Mucosa of descending colon (tissue), 3 donors: ENCODE measurements at regions not wholly inside any gene's neighbourhood (a gene's known extent, or its start where the extent isn't known, plus 50 kb on each side); places are given as distances from the start of the nearest gene placed in this dataset.
"Not testable (repeated sequence)": the region's sequence is repeated elsewhere in the genome, so short reads cannot be mapped to it uniquely, and the experiment has no call there.

Experiments
- ATAC-seq: fragments of 200-7000 bp; cut with Tn5 transposase; one replicate; pipeline ENCODE4 v1.9.1; 2020; ENCODE audit warnings: mild to moderate bottlenecking, moderate library complexity
- DNase-seq, 3 donors: peaks; one replicate each; pipeline ENCODE4 v3.0.0-alpha.2; 2020
- H3K36me3 ChIP-seq: fragments of 200-600 bp; one replicate; pipeline ENCODE4 v1.8.0; 2021; ENCODE audit warnings: low read depth, mild to moderate bottlenecking
- H3K4me1 ChIP-seq: fragments of 200-600 bp; one replicate; pipeline ENCODE4 v1.8.0; 2021; ENCODE audit warnings: low read depth, mild to moderate bottlenecking
- H3K4me3 ChIP-seq: fragments of 200-600 bp; one replicate; pipeline ENCODE4 v1.8.0; 2021; ENCODE audit warnings: mild to moderate bottlenecking
- H3K9me3 ChIP-seq: fragments of 200-600 bp; one replicate; pipeline ENCODE4 v1.8.0; 2021; ENCODE audit warnings: mild to moderate bottlenecking
- intact Hi-C, 2 donors: fragments of 100-400 bp; cut with DNase I in 1 of 2; cut with micrococcal nuclease in 1 of 2; formaldehyde crosslinking; loops; one replicate each; pipeline versions ENCODE4 v1.11.0 to v1.11.1; 2022; cut with DNase I, micrococcal nuclease
- TF ChIP-seq, protein P1 (sequence below): fragments of 200-600 bp; IDR thresholded peaks from one replicate; pipeline ENCODE4 v1.8.0; 2022; ENCODE audit warnings: antibody characterized with exemption, mild to moderate bottlenecking
- donor health status: DM: no; HTN: no; CAD: no; lungs with moderate emphysema.
- donor health status: DM: no; HTN: no; CAD: no.
- donor health status: DM: no; HTN: yes; CAD: no.

DNA sequence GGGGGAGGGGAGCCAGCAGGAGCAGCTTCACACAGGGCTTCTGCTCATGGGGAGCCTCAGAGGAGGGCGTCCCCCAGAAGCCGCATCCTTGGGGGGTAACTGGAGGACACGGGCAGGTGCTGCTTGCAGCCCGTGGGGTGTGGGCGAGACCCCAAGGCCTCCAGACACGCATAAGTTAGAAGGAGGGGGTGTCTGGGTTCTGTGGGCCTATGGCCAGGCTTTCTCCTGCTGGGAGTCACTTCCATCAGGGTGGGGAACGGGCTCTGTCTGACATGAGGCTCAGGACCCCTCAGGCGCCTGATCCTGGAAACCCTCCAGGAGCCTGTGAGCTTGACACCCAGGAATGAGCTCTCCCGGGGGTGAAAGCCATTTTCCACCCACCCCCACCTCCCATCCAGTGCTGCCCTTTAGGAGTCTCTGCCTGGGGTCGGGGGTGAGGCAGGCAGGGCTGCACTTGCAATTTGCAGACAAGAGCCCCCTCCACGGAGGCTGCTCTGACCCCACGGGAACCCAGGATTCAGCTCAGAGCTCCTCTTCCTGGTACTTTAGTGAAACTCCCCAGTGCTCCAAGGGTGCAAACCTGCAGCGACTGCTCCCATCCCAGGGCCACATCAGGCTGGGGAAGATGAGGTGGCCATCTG is 325.7 kb downstream of the ADGRD1 start:
- peak in 2 of 3 donors; percentile 5 to 23 for DNase-seq
- intact Hi-C loops: no loop called here

DNA sequence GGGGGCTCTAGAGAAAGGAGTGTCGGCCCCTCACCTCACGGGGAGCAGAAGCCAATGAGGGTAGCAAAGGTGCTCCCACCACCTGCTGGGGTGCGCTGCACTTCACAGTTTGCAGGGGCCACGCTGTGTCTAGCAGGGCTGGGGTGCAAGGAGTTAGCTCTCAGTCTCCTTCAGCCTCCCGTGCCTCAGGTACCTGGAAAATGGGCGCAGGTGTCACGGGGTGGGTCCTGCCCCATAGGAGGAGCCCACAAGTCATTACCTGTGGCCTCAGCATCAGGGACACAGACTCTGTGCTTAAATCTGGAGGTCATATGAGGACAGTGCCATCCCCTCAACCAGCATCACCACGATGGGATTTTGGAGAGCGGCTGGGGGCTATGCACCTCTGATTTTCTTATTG is 326.7 kb downstream of the ADGRD1 start:
- DNase-seq (peak in 2 of 3 donors; percentile 3 to 19), ATAC-seq (no peak)
- no peak overlapping the region for H3K4me3 ChIP-seq
- intact Hi-C loops: no loop called here
- no peaks in the 10 kb centered on the region for H3K36me3 ChIP-seq
- TF ChIP-seq, protein P1, sequence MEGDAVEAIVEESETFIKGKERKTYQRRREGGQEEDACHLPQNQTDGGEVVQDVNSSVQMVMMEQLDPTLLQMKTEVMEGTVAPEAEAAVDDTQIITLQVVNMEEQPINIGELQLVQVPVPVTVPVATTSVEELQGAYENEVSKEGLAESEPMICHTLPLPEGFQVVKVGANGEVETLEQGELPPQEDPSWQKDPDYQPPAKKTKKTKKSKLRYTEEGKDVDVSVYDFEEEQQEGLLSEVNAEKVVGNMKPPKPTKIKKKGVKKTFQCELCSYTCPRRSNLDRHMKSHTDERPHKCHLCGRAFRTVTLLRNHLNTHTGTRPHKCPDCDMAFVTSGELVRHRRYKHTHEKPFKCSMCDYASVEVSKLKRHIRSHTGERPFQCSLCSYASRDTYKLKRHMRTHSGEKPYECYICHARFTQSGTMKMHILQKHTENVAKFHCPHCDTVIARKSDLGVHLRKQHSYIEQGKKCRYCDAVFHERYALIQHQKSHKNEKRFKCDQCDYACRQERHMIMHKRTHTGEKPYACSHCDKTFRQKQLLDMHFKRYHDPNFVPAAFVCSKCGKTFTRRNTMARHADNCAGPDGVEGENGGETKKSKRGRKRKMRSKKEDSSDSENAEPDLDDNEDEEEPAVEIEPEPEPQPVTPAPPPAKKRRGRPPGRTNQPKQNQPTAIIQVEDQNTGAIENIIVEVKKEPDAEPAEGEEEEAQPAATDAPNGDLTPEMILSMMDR: no peak
- no peaks in the 10 kb centered on the region for H3K4me1 ChIP-seq
- no peaks in the 10 kb centered on the region for H3K9me3 ChIP-seq

More for the DNA sequence above, 325.7 kb downstream of the ADGRD1 start:
- TF ChIP-seq, protein P1: no peak
- no peak for ATAC-seq
- Histone ChIP-seq H3K4me1 (no peaks in the 10 kb centered on the region), H3K4me3 (no peak overlapping the region), H3K36me3 (no peaks in the 10 kb centered on the region), H3K9me3 (no peaks in the 10 kb centered on the region)

DNA sequence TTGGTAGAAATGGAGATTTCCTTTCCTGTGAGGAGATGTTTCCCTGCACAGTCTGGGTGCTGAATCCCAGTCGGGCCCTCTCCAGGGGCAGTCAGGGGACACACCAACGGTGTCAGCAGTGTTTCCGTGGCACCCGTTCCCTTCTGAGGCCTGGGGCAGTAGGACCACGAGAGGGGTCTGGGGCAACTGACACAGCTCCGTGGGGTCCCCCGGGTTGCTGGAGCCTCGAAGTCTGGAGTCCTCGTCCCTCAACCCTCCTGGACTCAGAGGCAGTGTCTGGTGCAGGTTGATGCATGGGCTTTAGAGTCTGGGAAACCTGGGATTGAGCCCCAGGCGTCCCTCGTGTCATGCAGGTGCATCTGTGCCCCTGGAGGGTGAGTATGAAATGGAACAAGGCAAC is 327.3 kb downstream of the ADGRD1 start:
- no peak for ATAC-seq
- no peaks in the 10 kb centered on the region for H3K4me1 ChIP-seq
- H3K9me3 ChIP-seq: no peaks in the 10 kb centered on the region
- peak in 2 of 3 donors; percentile 9 to 20 for DNase-seq
- H3K36me3 ChIP-seq: no peaks in the 10 kb centered on the region
- TF ChIP-seq, protein P1: no peak
- H3K4me3 ChIP-seq: no peak overlapping the region
- intact Hi-C loops: no loop called here

DNA sequence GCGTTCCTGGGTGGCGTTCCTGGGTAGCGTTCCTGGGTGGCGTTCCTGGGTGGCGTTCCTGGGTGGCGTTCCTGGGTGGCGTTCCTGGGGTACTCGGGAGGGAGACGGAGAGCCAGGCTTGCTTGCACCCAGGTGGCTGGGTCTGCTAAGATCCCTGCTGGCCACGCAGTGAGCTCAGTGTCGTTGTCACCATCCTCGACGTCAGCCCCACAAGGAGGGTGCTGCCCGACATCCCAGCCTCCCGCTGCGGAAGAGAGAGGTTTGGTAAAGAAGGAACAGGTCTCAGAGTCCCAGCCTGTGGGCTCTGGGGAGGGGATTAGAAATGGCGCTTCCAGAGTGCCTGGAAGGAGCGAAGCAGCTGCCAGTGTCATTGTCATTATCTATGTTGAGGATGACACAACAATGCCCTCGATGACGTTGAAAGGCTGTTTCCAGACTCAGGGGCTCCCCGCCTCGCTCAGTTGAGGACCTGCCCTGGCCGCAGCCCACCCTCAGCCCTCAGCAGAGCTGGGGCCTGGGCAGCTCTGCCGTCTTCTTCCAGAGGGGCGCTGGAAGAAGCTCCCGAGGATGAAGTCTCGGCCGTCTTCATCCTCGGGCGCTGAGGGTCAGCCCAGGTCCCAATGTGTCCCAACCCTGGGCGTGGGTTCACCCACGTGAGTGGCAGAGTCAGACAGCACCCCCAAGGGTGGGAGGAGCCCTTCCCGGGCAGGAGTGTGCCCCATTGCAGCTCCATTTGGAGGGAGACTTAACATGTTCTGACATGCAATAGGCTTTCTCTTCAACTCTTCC is 328.8 kb downstream of the ADGRD1 start:
- ATAC-seq (no peak), DNase-seq (peak in 2 of 3 donors; percentile 6 to 17)
- Histone ChIP-seq H3K4me1 (no peaks in the 10 kb centered on the region), H3K4me3 (no peak overlapping the region), H3K36me3 (no peaks in the 10 kb centered on the region), H3K9me3 (no peaks in the 10 kb centered on the region)
- TF ChIP-seq, protein P1: no peak
- intact Hi-C loops: no loop called here

DNA sequence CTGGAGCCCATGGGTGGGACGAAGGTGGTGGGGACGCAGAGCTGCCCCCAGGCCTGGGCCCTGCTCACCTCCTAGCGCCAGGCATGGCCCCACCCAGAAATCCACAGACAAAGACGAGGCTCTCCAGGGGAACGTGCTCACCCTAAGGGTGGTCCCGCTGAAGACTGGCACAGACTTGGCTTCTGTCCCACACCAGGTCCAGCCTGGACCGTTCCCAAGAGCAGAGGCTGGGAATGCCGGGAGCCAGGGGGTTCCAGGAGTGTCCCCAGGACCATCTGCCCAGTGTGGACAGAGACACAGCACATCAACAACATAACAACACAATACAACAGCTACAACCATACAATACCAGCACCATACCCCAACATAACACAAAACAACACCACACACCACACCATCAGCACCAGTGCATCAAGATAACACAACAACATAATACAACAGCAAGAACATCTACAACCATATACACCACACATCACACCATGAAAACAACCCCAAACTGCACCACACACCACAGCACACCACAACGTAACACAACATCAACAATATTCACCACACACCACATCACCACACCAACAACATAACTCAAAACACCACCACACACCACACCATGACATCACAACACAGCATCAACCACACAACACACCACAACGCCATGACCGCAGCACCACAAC is 329.6 kb downstream of the ADGRD1 start:
- DNase-seq (peak in 2 of 3 donors; percentile 2 to 6), ATAC-seq (no peak)
- no peak overlapping the region for H3K4me3 ChIP-seq
- intact Hi-C loops: no loop called here
- TF ChIP-seq, protein P1: no peak
- H3K9me3 ChIP-seq: no peaks in the 10 kb centered on the region
- H3K36me3 ChIP-seq: no peaks in the 10 kb centered on the region
- no peaks in the 10 kb centered on the region for H3K4me1 ChIP-seq

DNA sequence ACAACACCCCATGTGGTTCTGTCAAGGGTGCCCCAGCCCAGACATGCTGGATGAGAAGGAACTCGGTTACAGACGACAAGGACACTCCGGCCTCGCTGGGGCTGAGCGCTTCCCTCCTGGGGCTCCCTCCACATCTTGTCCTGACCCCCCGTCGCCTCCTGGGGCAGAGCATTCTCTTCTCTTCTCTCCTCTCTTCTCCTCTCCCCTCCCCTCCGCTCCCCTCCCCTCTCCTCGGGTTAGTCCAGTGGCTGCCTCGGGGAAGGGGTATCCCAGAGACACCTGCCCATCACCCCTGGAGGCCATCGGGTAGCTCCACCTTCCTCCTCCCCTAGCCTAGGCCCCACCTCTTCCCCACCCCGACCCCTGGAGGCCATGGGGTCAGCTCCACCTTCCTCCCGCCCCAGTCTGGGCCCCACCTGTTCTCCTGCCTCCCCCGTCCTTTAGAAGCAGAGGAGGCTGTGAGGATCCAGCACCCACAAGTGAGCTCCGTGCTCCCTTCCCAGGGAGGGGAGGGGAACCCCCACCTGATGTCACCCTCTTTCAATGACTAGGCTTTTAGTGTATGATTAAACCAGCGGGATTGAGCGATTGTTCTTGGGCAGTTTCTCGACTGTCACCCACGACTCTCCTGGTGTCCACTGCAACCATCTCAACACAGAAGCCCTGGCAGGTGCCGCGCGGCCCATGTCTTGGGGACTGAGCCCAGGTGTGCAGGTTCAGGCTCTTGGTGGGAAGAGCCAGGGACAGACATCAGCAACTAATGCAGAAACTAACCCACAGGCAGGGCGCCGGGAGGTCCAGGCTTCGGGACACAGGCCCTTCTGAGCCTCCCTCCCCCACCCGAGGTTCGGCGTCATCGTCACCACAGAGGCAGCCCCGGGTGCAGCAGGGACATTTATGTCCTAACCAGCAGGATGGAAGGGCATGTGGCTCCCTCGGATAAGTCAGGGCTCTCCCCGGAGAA is 330.4 kb downstream of the ADGRD1 start:
- ATAC-seq, H3K4me3 ChIP-seq, H3K9me3 ChIP-seq, H3K36me3 ChIP-seq, H3K4me1 ChIP-seq, intact Hi-C loops: not testable (repeated sequence)
- peak in 1 of 3 donors; percentile 38 for DNase-seq

DNA sequence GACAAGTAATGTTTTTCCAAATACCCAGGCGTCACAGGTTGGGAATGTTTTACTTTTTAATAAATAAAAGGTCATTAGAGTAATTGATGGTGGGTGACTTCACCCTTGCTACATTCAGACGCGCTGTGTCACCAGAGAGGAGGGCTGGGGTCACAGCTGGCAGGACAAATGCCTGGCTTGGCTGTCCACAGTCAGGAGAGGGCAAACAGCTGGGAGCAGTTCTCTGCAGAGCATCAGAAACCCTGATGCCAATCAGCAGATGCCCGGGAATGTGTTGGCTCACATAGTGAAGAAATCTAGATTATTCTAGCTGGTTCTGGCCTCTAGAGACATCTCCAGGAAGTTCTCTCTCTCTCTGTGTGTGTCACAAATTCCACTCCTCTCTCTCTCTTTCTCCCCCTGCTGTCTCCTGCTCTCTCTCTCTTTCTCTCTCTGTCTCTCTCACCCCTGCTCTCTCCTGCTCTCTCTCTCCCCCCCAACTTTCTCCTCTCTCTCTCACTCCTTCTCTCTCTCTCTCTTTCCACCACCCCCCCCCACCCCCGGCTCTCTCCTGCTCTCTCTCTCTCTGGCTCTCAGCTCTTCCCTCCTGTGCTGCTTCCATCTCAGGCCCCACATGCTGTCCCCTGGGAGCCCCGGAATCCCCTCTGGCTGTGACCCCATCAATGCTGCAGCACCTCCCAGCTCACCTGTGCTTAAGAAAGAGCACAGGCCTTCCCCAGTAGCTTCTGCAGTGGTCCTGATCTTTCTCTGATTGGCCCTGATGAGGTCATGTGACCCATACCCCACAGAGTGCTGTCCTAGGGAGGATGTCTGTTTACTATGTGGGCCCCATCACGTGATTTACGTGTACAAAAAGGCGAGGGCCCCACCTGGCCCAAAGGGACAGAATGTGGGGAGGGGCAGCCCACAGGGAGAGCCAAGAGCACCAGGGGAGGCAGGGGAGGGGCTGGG is 331.5 kb downstream of the ADGRD1 start:
- intact Hi-C loops, ATAC-seq, H3K36me3 ChIP-seq, H3K4me3 ChIP-seq, H3K4me1 ChIP-seq, H3K9me3 ChIP-seq: not testable (repeated sequence)
- peak in 1 of 3 donors; percentile 9 for DNase-seq
